ENCODE measurements at regions not wholly inside any gene's neighbourhood (a gene's known extent, or its start where the extent isn't known, plus 50 kb on each side); places are given as distances from the start of the nearest gene placed in this dataset.
A peak's percentile ranks its signal among the peaks of the same experiment; 100 is the strongest.
"Not testable (repeated sequence)": the region's sequence is repeated elsewhere in the genome, so short reads cannot be mapped to it uniquely, and the experiment has no call there.

GRCh38 chr9:101977614-101978210 lies 239.3 kb upstream of the GRIN3A start:
- DNase-seq (ENCODE audit: low spot score): peak; percentile 48

- DNase-seq (ENCODE audit: low spot score): no peak
These were observed 232.2 kb upstream of the GRIN3A start for GRCh38 chr9:101970609-101971008.

GRCh38 chr9:101968392-101968791 lies 229.9 kb upstream of the GRIN3A start:
- DNase-seq (ENCODE audit: low spot score): no peak

- no peak for DNase-seq (ENCODE audit: low spot score)
These were observed 228.2 kb upstream of the GRIN3A start for GRCh38 chr9:101966691-101967090.

GRCh38 chr9:101957705-101958104 lies 219.3 kb upstream of the GRIN3A start:
- no peak for DNase-seq (ENCODE audit: low spot score)

- no peak for DNase-seq (ENCODE audit: low spot score)
These were observed 213.2 kb upstream of the GRIN3A start for GRCh38 chr9:101951598-101951997.

GRCh38 chr9:101931756-101932155 lies 193.3 kb upstream of the GRIN3A start:
- DNase-seq (ENCODE audit: low spot score): no peak

- DNase-seq (ENCODE audit: low spot score): no peak
These were observed 192.3 kb upstream of the GRIN3A start for GRCh38 chr9:101930783-101931182.

GRCh38 chr9:101925498-101925897 lies 187.1 kb upstream of the GRIN3A start:
- DNase-seq (ENCODE audit: low spot score): no peak

- DNase-seq (ENCODE audit: low spot score): no peak
These were observed 185.0 kb upstream of the GRIN3A start for GRCh38 chr9:101923451-101923850.

- DNase-seq (ENCODE audit: low spot score): not testable (repeated sequence)
These were observed 178.5 kb upstream of the GRIN3A start for GRCh38 chr9:101916948-101917347.

GRCh38 chr9:101915482-101915881 lies 177.0 kb upstream of the GRIN3A start:
- DNase-seq (ENCODE audit: low spot score): no peak

GRCh38 chr9:101912698-101913097 lies 174.3 kb upstream of the GRIN3A start:
- DNase-seq (ENCODE audit: low spot score): no peak

GRCh38 chr9:101907466-101907865 lies 169.0 kb upstream of the GRIN3A start:
- DNase-seq (ENCODE audit: low spot score): no peak

GRCh38 chr9:101904845-101905244 lies 166.4 kb upstream of the GRIN3A start:
- no peak for DNase-seq (ENCODE audit: low spot score)

GRCh38 chr9:101902051-101902450 lies 163.6 kb upstream of the GRIN3A start:
- no peak for DNase-seq (ENCODE audit: low spot score)

- DNase-seq (ENCODE audit: low spot score): no peak
These were observed 158.7 kb upstream of the GRIN3A start for GRCh38 chr9:101897196-101897595.

- no peak for DNase-seq (ENCODE audit: low spot score)
These were observed 155.5 kb upstream of the GRIN3A start for GRCh38 chr9:101893661-101894646.

GRCh38 chr9:101881508-101881907 lies 143.1 kb upstream of the GRIN3A start:
- DNase-seq (ENCODE audit: low spot score): no peak

- DNase-seq (ENCODE audit: low spot score): no peak
These were observed 142.4 kb upstream of the GRIN3A start for GRCh38 chr9:101880846-101881245.

- DNase-seq (ENCODE audit: low spot score): no peak
These were observed 140.3 kb upstream of the GRIN3A start for GRCh38 chr9:101878734-101879133.

- no peak for DNase-seq (ENCODE audit: low spot score)
These were observed 139.0 kb upstream of the GRIN3A start for GRCh38 chr9:101877439-101877838.

- DNase-seq (ENCODE audit: low spot score): no peak
These were observed 123.0 kb upstream of the GRIN3A start for GRCh38 chr9:101861472-101861871.
